Right lobe of liver (tissue), 4 donors: ENCODE measurements at regions not wholly inside any gene's neighbourhood (a gene's known extent, or its start where the extent isn't known, plus 50 kb on each side); places are given as distances from the start of the nearest gene placed in this dataset.
"Not testable (repeated sequence)": the region's sequence is repeated elsewhere in the genome, so short reads cannot be mapped to it uniquely, and the experiment has no call there.

ENCODE experiments used
- CTCF ChIP-seq, 4 donors: fragments of 200-600 bp in 3 of 4; fragments of 450-650 bp in 1 of 4; IDR thresholded peaks; one replicate each; pipeline versions ENCODE4 v1.5.1 to v1.8.0; 2016 to 2022; ENCODE audit warnings: antibody characterized with exemption in 4 of 4, mild to moderate bottlenecking in 2 of 4
- POLR2A ChIP-seq: fragments of 450-650 bp; IDR thresholded peaks from one replicate; pipeline ENCODE4 v1.6.1; 2017; ENCODE audit warnings: antibody characterized with exemption, mild to moderate bottlenecking
- donor health status: DM: no; HTN: no; CAD: no.
- donor health status: DM: no; HTN: no; CAD: no.
- donor health status: DM: no; HTN: yes; CAD: no.

GRCh38 chr9:41272879-41273548 lies 83.9 kb upstream of the ZNG1F start:
- not testable (repeated sequence) for TF ChIP-seq POLR2A; CTCF (IDR thresholded peaks at IDR 0.05)
